ENCODE measurements at regions not wholly inside any gene's neighbourhood (a gene's known extent, or its start where the extent isn't known, plus 50 kb on each side); places are given as distances from the start of the nearest gene placed in this dataset.

DNA sequence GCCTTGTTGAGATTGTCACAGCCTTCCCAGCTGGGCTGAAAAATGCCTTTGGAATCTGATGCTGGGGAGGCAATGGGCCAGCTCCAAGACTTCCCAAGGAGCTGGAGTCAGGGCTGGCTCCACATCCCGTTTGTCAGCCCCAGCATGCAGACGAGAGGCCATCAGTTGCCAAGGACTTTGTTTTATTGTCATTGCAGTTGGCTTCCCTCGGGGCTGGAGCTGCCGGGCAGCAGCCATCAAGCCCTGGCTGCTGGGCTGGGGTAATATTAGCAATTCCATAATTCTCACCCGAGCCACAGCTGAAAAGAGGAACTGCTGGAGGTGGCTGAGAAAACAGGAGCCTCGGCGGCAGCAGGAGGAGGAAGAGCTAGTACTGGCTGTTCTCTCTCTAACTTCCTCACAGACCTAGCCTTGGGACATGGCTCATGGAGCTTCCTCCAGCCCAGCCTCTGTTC, 182.5 kb downstream of the CDC5L start:
- Histone ChIP-seq H3K27me3 (ENCODE audit: control insufficient read depth, insufficient read depth, low read length, poor library complexity, severe bottlenecking) (no peaks in the 10 kb centered on the region), H3K27ac (ENCODE audit: insufficient read depth, low read depth, low read length, poor library complexity, severe bottlenecking) (no peak overlapping the region)

DNA sequence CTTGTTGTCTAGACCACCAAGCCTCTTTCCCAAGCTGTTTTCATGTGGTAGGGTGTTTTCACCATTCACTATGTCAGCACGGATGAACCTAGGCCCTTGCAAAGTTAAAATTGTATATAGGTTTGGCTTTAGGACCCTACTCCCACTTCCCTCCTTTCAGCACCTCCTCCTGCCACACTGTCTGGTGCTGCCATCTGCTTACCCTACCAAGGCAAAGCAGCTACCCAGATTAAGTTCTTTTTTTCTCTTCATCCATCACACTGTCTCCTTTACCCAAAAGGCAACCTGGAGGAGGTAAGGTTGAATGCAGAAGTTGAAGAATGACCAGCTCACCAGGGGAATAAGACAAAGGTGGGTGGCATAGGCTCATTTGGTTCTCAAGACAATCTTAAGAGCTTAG, 184.0 kb downstream of the CDC5L start:
- peaks cover 9% of the 10 kb centered on the region for H3K4me1 ChIP-seq (ENCODE audit: control insufficient read depth, insufficient read depth, low read length)
- H3K36me3 ChIP-seq (ENCODE audit: control insufficient read depth, insufficient read depth, low read length) = no peaks in the 10 kb centered on the region
- H3K27ac ChIP-seq (ENCODE audit: insufficient read depth, low read depth, low read length, poor library complexity, severe bottlenecking) = no peak overlapping the region
- no peaks in the 10 kb centered on the region for H3K27me3 ChIP-seq (ENCODE audit: control insufficient read depth, insufficient read depth, low read length, poor library complexity, severe bottlenecking)
- H3K4me3 ChIP-seq (ENCODE audit: insufficient read depth, low read depth, low read length) = no peak overlapping the region
- no peaks in the 10 kb centered on the region for H3K9me3 ChIP-seq (ENCODE audit: control insufficient read depth, low read length)
- WGBS, 2 experiments = 89 to 100% methylated on average over 1 of the region's 1 CpG

More for the DNA sequence above, 182.5 kb downstream of the CDC5L start:
- Histone ChIP-seq H3K4me3 (ENCODE audit: insufficient read depth, low read depth, low read length) (no peak overlapping the region), H3K4me1 (ENCODE audit: control insufficient read depth, insufficient read depth, low read length) (peaks cover 9% of the 10 kb centered on the region), H3K9me3 (ENCODE audit: control insufficient read depth, low read length) (no peaks in the 10 kb centered on the region), H3K36me3 (ENCODE audit: control insufficient read depth, insufficient read depth, low read length) (no peaks in the 10 kb centered on the region)
- WGBS, 2 experiments = 54 to 58% methylated on average over 7 of the region's 7 CpGs

DNA sequence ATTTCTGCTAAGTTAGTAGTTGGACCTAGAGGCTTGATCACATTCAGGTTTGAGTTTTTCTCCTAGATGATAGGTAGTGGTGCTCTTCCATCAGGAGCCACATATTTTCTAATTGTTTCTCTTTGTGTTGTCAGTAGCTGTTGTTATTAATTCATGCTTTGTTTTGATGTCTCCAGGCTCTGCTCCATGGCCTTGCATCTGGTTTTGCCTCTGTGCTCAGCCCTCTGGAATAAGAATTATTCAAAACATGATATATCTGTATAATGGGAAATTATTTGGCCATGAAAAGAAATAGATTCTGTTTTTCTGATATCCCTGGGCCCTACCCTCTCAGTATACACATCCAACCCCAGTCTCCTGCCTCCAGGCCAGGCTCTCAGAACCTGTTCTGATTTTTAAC, 184.8 kb downstream of the CDC5L start:
- no peaks in the 10 kb centered on the region for H3K27me3 ChIP-seq (ENCODE audit: control insufficient read depth, insufficient read depth, low read length, poor library complexity, severe bottlenecking)
- no peak overlapping the region for H3K27ac ChIP-seq (ENCODE audit: insufficient read depth, low read depth, low read length, poor library complexity, severe bottlenecking)
- peaks cover 9% of the 10 kb centered on the region for H3K4me1 ChIP-seq (ENCODE audit: control insufficient read depth, insufficient read depth, low read length)
- H3K9me3 ChIP-seq (ENCODE audit: control insufficient read depth, low read length) = no peaks in the 10 kb centered on the region
- no peaks in the 10 kb centered on the region for H3K36me3 ChIP-seq (ENCODE audit: control insufficient read depth, insufficient read depth, low read length)
- no peak overlapping the region for H3K4me3 ChIP-seq (ENCODE audit: insufficient read depth, low read depth, low read length)

DNA sequence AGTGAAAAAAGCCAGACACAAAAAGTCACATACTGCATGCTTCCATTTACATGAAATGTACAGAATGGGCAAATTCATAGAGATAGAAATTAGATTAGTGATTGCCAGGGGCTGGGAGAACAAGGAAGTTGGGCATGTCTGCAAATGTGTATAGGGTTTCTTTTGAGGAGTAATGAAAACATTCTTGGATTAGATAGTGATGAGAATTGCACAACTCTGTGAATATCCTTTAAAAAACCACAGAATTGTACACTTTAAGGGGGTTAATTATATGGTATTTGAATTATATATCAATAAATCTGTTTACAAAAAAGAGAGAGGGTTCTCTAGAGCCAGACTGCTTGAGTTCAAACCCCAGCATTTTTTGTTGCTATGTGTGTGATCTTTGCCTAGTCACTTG, 188.1 kb downstream of the CDC5L start:
- no peaks in the 10 kb centered on the region for H3K4me1 ChIP-seq (ENCODE audit: control insufficient read depth, insufficient read depth, low read length)
- no peaks in the 10 kb centered on the region for H3K9me3 ChIP-seq (ENCODE audit: control insufficient read depth, low read length)
- H3K36me3 ChIP-seq (ENCODE audit: control insufficient read depth, insufficient read depth, low read length) = no peaks in the 10 kb centered on the region
- no peak overlapping the region for H3K27ac ChIP-seq (ENCODE audit: insufficient read depth, low read depth, low read length, poor library complexity, severe bottlenecking)
- no peaks in the 10 kb centered on the region for H3K27me3 ChIP-seq (ENCODE audit: control insufficient read depth, insufficient read depth, low read length, poor library complexity, severe bottlenecking)
- no peak overlapping the region for H3K4me3 ChIP-seq (ENCODE audit: insufficient read depth, low read depth, low read length)

DNA sequence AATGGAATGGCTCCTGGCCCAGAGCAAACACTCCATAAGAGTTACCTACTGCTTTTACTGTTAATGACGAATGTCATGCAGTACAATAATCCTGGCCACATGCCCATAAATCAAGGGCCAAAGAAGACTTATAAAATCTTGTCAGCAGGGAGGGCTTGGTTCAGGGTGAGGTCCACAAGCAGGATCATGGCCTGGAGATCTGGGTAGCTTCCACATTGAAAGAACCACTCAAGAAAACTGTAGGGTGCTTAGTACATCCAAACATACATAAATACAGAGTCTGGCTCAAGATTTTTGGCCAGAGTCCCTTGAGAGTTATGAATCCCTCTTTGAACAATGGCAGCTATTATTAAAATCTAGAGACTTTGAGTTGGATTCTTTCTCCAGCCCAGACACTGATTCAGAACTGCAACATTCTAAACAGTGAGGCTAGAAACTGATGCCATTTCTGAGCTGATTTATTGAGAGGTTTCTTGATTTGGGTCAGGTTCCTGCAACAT, 188.7 kb downstream of the CDC5L start:
- Histone ChIP-seq H3K4me1 (ENCODE audit: control insufficient read depth, insufficient read depth, low read length) (no peaks in the 10 kb centered on the region), H3K36me3 (ENCODE audit: control insufficient read depth, insufficient read depth, low read length) (no peaks in the 10 kb centered on the region), H3K4me3 (ENCODE audit: insufficient read depth, low read depth, low read length) (no peak overlapping the region), H3K27me3 (ENCODE audit: control insufficient read depth, insufficient read depth, low read length, poor library complexity, severe bottlenecking) (no peaks in the 10 kb centered on the region), H3K9me3 (ENCODE audit: control insufficient read depth, low read length) (no peaks in the 10 kb centered on the region), H3K27ac (ENCODE audit: insufficient read depth, low read depth, low read length, poor library complexity, severe bottlenecking) (no peak overlapping the region)
- 92 to 100% methylated on average over 1 of the region's 1 CpG for WGBS, 2 experiments

DNA sequence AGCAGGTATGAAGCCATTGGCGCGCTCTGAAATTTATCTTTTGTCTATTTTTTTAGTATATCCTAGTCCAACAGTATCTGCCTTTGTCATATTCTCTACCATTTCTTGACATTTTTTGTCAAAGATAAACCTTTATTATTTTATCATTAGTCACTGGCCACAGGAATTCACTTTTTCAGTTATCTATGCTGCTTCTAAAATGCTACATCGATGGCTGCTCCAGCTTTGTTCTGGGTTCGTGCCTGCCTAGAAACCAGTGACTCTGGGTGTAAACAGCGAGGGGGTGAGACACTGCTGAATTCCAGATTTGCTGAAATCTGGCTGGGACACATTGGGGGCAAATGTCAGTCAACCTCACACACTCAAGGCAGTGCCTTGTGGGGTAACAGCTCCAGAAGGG, 193.4 kb downstream of the CDC5L start:
- WGBS, 2 experiments = 80% methylated on average over 5 of the region's 5 CpGs
- no peaks in the 10 kb centered on the region for H3K27me3 ChIP-seq (ENCODE audit: control insufficient read depth, insufficient read depth, low read length, poor library complexity, severe bottlenecking)
- no peaks in the 10 kb centered on the region for H3K9me3 ChIP-seq (ENCODE audit: control insufficient read depth, low read length)
- H3K27ac ChIP-seq (ENCODE audit: insufficient read depth, low read depth, low read length, poor library complexity, severe bottlenecking) = no peak overlapping the region
- no peaks in the 10 kb centered on the region for H3K36me3 ChIP-seq (ENCODE audit: control insufficient read depth, insufficient read depth, low read length)
- no peaks in the 10 kb centered on the region for H3K4me1 ChIP-seq (ENCODE audit: control insufficient read depth, insufficient read depth, low read length)
- no peak overlapping the region for H3K4me3 ChIP-seq (ENCODE audit: insufficient read depth, low read depth, low read length)

DNA sequence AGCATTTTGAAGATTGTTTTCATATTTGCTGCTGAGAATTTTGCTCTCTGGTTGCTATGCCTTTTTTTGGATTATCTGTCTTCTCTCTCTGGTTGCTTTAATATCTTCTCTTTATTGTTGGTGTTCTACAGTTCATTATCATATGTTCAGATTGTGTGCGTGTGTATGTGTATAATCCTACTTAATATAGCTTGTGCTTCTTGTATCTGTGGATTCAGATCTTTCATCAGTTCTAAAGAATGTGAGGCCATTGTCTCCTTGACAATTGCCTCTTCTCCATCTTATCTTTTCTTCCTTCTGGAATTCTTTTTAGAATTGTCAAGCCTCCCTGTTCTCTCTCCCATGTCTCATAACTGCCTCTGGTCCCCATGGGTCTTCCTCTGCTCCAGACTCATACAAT, 195.4 kb downstream of the CDC5L start:
- WGBS, 2 experiments = 100% methylated on average over 1 of the region's 1 CpG; no CpG with 5 or more reads in 1 of the 2 experiments
- Histone ChIP-seq H3K36me3 (ENCODE audit: control insufficient read depth, insufficient read depth, low read length) (no peaks in the 10 kb centered on the region), H3K9me3 (ENCODE audit: control insufficient read depth, low read length) (no peaks in the 10 kb centered on the region), H3K4me3 (ENCODE audit: insufficient read depth, low read depth, low read length) (no peak overlapping the region), H3K4me1 (ENCODE audit: control insufficient read depth, insufficient read depth, low read length) (no peaks in the 10 kb centered on the region), H3K27ac (ENCODE audit: insufficient read depth, low read depth, low read length, poor library complexity, severe bottlenecking) (no peak overlapping the region), H3K27me3 (ENCODE audit: control insufficient read depth, insufficient read depth, low read length, poor library complexity, severe bottlenecking) (no peaks in the 10 kb centered on the region)

DNA sequence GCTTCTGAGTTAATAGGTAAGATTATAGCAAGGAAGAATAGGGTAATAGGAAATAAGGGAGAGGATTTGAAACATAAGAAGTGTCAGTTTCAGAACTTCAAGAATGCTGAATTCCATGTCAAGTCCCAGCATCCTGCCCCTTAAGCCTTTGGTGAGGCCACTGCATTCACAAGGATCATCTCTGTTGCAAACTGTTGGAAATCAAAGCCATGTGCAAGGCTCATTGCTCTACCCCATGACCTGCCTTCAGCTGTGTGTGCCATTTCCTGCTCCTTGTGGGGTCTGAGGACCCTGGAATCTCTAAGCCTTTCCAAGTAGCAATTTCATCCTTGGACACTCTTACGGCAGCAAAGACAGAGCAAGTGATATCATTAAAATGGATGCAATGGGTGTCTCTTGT, 203.0 kb downstream of the CDC5L start:
- Histone ChIP-seq H3K27me3 (ENCODE audit: control insufficient read depth, insufficient read depth, low read length, poor library complexity, severe bottlenecking) (no peaks in the 10 kb centered on the region), H3K9me3 (ENCODE audit: control insufficient read depth, low read length) (no peaks in the 10 kb centered on the region), H3K27ac (ENCODE audit: insufficient read depth, low read depth, low read length, poor library complexity, severe bottlenecking) (no peak overlapping the region), H3K36me3 (ENCODE audit: control insufficient read depth, insufficient read depth, low read length) (no peaks in the 10 kb centered on the region), H3K4me1 (ENCODE audit: control insufficient read depth, insufficient read depth, low read length) (peaks cover 7% of the 10 kb centered on the region), H3K4me3 (ENCODE audit: insufficient read depth, low read depth, low read length) (no peak overlapping the region)
- 100% methylated on average over 1 of the region's 1 CpG for WGBS, 2 experiments

DNA sequence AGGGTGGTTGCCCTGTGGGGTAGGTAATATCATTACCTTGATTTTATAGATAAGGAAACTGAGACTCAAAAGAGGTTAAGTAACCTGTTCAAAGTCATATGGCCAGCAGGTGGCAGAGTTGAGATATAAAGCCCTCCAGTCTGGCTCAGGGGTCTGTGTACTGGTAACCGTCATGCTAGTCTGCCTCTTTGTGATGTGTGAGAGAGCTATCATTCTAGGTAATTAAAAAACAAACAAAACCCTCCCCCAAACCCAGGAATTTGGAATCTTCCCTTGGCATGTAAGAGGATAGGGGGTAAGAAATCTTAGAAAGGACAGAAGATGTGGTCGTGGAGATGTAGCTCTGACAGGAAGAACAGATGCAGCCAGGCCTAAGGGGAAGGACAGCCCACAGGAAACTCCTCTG, 206.0 kb downstream of the CDC5L start:
- no peak overlapping the region for H3K27ac ChIP-seq (ENCODE audit: insufficient read depth, low read depth, low read length, poor library complexity, severe bottlenecking)
- H3K4me1 ChIP-seq (ENCODE audit: control insufficient read depth, insufficient read depth, low read length) = peaks cover 7% of the 10 kb centered on the region
- no peaks in the 10 kb centered on the region for H3K36me3 ChIP-seq (ENCODE audit: control insufficient read depth, insufficient read depth, low read length)
- WGBS, 2 experiments = 38 to 46% methylated on average over 1 to 2 of the region's 2 CpGs
- H3K27me3 ChIP-seq (ENCODE audit: control insufficient read depth, insufficient read depth, low read length, poor library complexity, severe bottlenecking) = no peaks in the 10 kb centered on the region
- H3K9me3 ChIP-seq (ENCODE audit: control insufficient read depth, low read length) = no peaks in the 10 kb centered on the region
- H3K4me3 ChIP-seq (ENCODE audit: insufficient read depth, low read depth, low read length) = no peak overlapping the region

DNA sequence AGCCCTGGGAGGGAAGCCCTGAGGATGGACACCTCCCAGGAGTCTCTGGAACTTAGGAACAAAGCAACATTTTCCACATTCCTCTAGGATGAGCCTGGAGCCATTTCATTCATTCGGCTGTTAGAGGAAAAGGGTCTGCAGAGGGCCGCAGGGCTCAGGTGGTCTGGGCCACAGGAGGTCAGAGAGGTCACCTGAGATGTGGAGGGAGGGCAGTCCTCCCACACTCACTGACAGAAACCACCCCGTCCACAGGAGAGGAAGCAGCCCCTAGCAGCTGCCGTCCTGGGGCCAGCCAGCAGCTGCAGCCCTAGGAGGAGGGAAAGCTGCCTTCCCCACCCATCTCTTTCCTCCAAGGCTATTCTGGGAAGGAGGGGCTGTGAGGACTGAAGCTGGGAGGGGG, 207.0 kb downstream of the CDC5L start:
- H3K27me3 ChIP-seq (ENCODE audit: control insufficient read depth, insufficient read depth, low read length, poor library complexity, severe bottlenecking) = no peaks in the 10 kb centered on the region
- H3K4me3 ChIP-seq (ENCODE audit: insufficient read depth, low read depth, low read length) = no peak overlapping the region
- H3K9me3 ChIP-seq (ENCODE audit: control insufficient read depth, low read length) = no peaks in the 10 kb centered on the region
- H3K36me3 ChIP-seq (ENCODE audit: control insufficient read depth, insufficient read depth, low read length) = no peaks in the 10 kb centered on the region
- H3K4me1 ChIP-seq (ENCODE audit: control insufficient read depth, insufficient read depth, low read length) = peaks cover 7% of the 10 kb centered on the region
- no peak overlapping the region for H3K27ac ChIP-seq (ENCODE audit: insufficient read depth, low read depth, low read length, poor library complexity, severe bottlenecking)
- WGBS, 2 experiments = 55 to 60% methylated on average over 4 of the region's 4 CpGs

DNA sequence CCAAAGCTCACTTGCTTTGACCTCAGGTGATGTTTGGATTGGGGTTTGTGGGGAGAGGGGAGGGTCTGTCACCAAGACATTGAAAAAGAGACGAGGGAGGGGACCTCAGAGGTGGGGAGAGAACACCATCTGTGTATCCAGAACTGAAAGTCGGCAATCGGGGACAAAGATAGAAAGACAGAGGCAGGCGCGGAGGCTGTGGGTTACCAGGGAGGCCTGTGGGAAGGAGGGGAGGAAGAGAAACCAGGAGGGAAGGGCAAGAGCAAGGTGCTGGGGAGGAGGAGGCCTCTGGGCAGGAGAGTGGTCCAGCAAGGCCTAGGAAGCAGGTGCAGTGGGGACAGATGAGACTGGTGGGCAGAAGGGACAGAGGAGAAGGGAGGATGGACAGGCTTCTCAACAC, 211.2 kb downstream of the CDC5L start:
- H3K4me1 ChIP-seq (ENCODE audit: control insufficient read depth, insufficient read depth, low read length) = peaks cover 7% of the 10 kb centered on the region
- WGBS, 2 experiments = 83 to 84% methylated on average over 5 of the region's 5 CpGs
- no peaks in the 10 kb centered on the region for H3K27me3 ChIP-seq (ENCODE audit: control insufficient read depth, insufficient read depth, low read length, poor library complexity, severe bottlenecking)
- no peaks in the 10 kb centered on the region for H3K36me3 ChIP-seq (ENCODE audit: control insufficient read depth, insufficient read depth, low read length)
- no peak overlapping the region for H3K4me3 ChIP-seq (ENCODE audit: insufficient read depth, low read depth, low read length)
- H3K27ac ChIP-seq (ENCODE audit: insufficient read depth, low read depth, low read length, poor library complexity, severe bottlenecking) = no peak overlapping the region
- H3K9me3 ChIP-seq (ENCODE audit: control insufficient read depth, low read length) = no peaks in the 10 kb centered on the region
